GM21528 (cell line): ENCODE measurements at regions not wholly inside any gene's neighbourhood (a gene's known extent, or its start where the extent isn't known, plus 50 kb on each side); places are given as distances from the start of the nearest gene placed in this dataset.

ENCODE experiments used
- ATAC-seq: cut with Tn5 transposase; IDR thresholded peaks from one replicate; pipeline ENCODE4 v1.9.1; 2021; ENCODE audit warnings: mild to moderate bottlenecking, moderate library complexity; ENCODE audit not compliant: unreplicated experiment, low FRiP score

DNA sequence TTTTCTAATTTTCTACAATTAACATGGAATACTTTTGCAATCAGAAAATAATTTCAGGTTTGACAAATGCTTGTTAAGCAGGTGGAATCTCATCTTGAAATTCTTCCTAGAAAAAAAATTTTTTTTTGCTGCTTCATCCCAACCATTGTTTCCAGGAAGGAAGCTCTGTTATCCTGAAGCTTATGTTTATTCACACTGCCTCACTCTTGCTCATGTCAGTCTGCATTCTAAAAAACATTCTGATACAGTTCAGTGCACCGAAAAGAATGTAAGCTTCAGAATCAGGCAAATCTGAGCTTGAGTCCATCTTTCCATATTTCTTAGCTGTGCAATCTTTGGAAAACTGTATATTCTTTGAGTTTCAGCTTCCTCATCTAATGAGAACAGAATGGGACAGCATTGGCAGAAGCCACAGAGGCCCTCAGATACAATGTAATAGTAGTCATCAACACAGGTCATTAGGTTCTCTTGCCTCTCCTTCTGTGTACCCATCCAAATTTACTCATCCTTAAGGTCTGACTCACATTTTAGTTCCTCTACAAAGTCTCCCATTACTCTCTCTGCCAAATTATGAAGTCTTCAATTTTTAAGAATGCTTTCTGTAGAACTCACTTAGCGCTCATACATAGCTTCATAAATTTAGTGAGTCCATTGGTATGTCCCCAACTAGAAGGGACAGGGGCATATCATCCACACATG lies 881.8 kb upstream of the NR2F2 start:
- no peak for ATAC-seq

DNA sequence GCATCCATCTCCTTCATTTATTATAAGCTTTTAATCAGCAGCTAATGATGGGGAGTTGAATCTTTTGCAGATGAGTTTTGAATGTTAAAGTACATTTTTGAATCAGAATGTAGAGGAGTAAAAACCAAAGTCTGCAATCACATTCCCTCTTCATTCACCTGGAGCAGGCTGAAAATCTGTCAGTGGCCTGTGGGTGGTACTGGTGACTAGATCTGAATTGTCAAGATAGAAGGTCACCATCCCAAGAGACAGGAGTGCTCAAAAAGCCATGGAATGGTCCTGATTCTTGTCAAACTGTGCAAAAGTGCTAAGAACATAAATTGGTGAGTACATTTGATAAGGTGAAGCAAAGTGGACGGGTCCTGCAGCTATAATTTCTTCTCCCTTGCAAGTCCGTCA lies 881.3 kb upstream of the NR2F2 start:
- ATAC-seq = no peak

DNA sequence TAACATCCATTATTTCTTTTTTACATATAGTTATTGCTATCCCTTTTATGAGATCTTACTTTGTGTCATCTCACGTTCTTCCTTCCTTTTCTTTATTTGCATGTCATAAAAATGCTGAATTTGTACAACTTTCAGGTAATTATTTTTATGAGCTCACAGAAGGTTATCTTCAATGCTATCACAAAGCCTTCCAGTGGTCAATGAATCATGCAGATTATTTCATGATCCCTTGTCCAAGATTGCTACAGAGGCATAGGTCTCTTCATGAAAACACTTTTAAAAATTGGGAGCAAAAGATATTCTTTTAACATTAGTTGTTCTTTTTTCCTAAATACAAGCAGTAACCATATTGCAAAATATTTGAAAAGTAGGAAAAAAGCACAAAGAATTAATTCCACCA lies 880.1 kb upstream of the NR2F2 start:
- no peak for ATAC-seq

DNA sequence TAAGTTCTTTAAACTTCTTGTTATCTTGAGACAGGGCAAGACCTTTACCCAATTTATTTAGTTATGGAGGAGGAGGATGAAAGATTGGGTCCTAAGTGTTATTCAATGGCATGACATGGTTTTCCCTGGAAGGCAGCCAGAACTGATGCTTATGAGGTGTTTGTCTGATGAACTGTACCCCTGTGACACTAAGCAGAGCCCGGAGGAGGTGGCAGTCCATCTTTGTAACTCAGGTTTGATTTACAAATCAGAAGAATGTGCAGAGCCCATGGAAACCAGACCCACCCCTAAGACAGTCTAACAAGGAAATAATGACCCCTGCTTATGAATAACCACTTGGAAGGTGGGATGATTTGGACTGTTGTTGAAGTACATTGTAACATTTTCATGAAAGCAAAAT lies 878.6 kb upstream of the NR2F2 start:
- ATAC-seq = no peak

DNA sequence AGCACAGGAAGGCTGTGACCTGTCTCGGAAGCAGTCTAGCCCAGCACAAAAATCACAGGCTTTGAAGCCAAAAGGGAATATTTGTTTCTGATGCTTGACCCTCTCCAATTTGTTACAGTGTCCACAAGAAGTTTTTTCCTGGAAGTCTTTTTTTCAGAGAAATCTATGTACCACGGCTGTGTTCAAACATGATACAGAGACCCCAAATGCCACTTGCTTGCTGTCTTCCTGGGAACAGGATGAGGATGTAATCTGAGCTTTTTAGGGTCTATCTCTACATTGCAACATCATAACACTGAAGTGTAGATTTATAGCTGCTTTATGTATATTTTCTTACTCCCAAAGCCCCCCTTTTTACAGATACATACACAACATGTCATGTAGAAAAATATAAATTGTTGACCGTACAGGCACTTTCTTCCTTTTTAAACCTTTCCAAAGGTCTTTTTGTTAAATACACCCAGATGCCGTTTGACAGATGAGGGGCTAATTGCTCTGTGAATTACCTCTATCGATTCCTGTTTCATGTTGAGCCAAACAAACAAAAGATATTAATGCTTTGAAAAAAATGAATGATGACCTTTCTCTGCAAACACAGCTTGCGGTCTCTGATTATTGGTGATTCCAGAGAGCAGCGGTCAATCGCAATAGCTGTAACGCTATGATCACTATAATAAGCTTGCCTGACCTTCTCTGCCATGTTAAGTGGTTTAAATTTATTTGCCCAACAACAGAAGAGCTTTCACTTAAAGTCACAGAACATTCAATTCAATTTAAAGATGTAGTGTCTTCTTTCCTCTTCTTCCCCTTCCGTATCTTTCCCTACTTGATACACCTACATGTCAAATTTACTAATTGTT lies 875.9 kb upstream of the NR2F2 start:
- no peak for ATAC-seq

DNA sequence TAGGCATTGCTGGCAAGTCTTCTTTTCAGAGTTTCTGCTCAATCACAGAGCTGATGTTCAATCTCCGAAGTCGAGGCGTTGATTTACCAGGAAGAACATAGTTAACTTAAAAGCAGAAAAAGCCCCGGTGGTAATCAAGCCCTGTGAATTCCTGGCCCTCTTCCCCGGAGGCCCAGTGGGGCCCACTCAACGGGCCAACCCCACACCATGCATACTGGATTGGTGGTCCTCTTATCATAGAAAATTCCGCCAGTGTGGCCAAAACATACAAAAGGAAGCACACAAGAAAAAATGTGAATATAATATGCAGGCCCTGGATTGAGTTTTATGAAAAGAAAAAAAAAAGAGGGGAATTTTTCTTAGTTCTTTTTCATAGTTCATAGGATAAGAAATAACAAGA lies 873.0 kb upstream of the NR2F2 start:
- ATAC-seq = no peak

DNA sequence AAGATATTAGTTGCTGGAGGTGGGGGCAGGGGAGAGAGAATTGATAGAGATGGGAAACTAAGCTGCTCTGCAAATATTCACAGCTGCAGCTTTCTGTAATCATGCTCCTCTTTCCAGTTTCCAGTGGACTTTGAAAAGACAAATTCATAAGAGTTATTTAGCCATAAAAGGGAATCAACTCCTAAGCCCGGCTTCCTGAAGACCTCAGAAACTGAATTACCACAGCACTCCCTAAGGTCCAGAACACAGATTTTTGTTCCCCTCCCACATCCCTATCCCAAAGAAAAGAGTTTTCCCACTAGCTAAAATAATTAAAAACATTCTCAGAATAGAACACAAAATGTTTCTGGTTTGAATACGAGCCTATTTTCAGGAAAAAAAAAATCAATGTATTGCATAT lies 871.8 kb upstream of the NR2F2 start:
- no peak for ATAC-seq

DNA sequence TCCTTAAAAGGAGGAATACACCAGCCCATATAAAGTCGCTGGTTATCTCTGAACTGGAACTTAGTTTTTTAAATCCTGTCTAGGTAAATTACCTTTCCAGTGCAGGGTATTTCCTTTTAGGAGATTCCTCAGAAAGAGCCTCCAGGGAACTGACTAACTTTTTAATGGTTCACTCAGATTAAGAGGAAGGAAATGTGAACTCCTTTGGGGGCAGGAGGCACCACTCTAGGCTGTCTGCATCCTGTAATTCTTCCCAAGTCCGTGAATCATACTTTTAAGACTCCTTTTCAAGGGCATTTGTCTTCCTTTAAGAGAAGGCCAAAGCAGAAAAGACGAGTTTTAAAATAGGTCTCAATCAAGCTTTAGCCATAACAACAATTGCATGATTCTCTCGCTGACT lies 871.2 kb upstream of the NR2F2 start:
- no peak for ATAC-seq

DNA sequence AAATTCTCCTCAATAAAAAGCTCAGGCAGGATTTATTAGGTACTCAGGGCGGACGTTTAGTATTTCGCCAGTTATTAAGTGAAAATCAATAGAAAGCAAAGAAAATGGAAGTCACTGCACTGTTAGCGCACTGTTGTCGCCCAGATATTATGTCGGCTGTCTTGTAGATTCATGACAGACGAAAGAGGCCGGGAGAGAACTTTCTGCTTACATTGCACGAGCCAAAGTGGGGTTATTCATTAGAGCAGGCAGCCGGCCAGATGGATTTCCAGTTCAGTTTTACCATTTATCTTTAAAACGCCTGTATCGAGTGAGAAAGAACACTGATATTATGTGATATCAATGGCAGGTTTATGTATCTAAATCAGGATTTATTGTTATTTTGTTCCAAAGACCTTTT lies 866.0 kb upstream of the NR2F2 start:
- no peak for ATAC-seq

DNA sequence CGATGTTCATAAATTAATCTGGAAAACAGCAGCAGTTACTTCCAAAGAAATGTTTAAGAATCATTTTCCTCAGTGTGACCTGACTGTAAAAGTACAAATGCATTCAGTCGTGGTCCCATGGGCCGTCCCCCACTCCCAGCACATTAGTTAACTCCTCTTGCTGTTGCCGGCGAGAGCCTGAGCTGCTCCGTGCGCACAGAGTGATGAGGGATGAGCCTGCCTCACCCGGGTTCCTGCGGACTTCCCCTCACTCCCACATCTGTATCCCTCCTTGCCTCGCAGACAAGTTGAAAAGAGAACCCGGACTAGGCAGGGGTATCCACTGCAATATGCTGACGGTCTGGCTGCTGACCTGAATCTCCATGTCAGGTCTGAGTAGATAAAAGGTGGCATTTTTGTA lies 861.7 kb upstream of the NR2F2 start:
- ATAC-seq = no peak

DNA sequence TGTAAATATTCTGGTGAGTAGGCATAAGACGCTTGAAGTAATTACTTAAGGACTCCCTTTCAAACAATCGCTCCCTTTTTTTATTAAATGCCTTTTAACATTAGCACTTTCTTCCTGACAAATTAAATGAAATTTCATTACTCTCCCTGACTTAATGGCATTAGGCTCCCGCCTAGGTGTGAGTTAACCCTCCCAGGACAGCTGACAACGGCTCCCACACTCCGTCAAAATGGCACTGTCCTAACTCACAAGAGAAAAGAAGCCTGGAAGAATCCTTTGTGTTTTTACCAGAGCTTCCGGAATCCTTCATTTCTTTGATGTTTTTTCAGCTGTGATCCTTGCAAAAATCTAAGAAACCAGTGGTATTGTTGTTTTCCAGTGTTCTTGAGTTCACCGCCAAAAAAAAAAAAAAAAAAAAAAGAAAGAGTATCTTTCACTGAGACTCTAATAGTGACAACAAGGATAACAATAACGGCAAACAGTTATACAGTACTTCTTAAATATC lies 861.0 kb upstream of the NR2F2 start:
- no peak for ATAC-seq

DNA sequence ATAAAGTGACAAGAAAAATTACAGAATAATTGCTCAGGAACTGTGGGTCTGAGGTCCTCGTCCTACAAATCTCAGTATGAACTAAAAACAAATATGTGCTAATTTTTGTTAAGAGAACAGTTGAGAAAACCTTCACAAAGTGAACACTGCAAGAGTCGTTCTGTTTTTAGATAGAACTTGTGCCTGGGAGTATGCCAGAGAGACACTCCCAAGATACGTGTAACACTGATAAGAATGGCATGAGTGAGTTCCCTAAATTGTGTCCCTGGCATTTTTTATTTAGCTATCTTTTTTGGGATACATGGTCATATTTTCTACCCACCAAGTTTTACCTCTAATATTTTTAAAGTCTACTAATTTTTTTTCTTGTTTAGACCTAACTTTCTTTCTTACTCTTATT lies 860.0 kb upstream of the NR2F2 start:
- no peak for ATAC-seq

DNA sequence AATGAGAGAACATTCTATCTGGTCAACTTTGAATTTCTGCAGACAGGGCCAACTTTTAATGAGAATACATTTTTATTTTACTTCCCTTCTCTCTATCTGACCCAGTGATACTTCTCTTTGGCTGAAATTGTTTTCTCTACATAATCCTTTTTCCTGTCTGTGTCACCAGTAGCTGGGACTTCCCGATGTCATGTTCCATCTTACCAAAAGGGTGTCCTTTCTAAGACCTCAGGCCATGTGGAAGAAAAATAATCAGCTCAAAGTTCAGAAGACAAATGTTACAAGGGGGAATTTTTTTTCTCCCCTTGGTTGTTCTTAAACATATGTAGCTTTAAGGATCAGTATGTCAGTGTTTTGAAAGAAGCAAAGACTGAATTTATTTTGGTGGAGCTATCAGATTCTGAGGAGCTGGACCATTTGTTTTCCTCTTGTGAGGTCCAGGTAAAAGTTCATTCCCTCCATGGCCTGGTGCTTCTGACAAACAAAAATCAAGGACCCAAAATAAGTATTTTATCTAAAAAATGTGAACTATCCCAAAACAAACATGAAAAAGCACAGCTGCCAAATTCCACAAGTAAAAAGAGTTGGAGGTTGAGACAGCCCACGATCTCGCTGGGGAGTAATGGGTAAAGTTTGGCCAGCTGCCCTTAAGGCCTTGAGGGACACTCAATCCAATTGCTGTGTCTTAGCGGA lies 859.4 kb upstream of the NR2F2 start:
- no peak for ATAC-seq

DNA sequence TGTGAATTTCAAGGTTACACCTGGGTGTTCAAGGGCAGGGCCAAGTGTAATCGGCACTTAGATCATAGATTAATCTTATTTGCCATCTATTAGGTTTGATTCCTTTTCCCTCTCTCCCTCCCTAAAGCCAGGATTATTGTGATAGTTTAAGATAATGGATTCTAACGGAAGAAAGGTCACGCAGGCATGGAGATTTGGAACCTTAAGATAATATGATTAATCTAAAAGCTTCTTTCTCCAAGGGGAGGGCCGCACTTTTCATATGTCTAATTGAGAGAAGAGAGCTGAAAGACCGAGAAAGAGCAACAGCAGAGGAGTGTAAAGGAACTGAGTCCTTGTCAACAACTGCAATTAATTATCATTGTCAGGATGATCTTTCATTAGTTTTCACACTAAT lies 858.8 kb upstream of the NR2F2 start:
- ATAC-seq = no peak

DNA sequence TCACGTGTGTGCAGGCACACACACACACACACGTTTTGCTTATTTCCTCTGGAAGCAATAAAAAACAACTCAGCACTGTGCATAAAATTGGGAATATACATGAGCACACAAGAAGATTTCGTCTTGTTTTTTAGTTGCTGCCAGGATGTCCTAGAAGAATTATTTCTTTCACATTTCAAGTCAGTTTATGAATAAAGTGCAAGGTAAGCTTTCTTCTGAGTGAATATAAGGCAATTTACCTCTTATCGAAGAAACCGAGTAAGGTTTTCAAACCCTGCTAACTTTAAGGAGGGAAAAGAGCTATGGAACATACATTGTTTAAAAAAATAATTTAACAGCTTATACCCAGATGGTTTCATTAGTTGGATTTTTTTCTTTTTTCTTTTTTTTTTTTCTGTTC lies 855.4 kb upstream of the NR2F2 start:
- ATAC-seq = no peak

DNA sequence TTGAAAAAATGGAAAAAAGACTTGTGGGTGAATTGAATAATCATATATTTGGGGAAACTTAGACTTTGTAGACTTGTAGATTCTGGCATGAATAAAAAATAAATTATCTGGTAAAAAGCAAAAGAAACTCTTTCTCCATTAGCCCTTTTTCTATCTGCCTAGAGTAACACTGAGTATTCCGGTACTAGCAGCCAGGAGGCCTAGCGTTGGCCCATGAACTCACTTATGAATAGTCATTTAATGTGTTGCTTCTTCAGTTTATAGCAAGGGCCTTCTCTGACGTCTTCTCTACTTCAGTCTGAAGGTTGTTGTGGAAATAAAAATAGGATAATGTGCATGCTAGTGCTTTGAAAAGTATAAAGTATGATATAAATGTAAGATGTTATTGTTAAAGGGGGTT lies 851.2 kb upstream of the NR2F2 start:
- ATAC-seq = no peak

DNA sequence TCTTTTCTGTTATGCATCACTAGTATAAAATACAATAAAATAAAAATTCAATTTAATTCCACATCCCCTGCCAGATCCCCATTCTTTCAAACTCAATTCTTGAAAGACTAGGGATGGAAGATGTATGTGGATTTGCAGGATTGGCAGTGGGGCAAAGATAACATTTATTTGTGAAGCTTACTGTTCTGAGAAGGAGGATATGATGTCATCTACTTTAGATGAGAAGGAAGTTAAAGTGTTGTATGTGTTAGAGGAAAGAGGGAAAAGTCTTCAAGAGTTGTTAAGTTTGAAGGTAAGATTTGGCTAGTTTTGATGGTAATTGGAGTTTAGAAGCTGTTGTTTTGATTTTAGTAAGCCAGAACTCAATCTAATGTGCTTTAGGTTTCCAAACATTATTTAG lies 845.1 kb upstream of the NR2F2 start:
- no peak for ATAC-seq

DNA sequence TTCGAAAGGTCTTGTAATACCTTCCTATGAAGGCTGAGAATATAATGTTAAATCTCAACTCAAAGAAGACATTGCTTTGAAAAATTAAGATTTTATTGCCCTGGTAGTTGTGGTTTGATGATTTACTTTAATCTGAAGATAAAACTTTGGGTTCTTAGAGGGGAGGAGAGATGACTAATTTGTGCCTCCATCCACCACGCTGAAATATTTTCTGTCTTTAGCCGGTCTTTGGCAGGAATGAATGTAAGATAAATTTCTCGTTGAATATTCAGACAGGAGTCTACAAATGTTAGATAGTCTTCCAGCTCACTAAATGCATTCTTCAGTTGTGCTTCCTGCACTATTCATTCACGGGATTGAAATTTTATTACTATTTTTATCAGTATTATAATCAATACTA lies 844.3 kb upstream of the NR2F2 start:
- no peak for ATAC-seq

DNA sequence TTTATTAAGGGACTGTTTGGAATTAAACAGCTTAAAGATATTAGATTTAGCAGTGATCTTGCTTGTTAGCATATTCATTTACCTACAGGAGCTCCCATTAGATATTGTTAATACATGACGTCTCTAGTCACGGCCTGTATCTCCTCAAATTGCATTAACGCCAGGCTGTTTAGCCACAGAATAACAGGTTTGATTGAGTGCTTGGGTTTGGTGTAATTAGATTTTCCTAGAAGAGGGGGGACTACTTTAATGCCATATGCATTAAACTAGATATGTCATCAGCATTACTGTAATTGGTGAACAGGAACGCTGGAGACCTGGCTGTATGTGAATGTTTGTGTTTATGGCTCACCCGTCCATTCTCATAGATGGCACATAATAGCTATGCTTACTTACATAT lies 841.4 kb upstream of the NR2F2 start:
- no peak for ATAC-seq

DNA sequence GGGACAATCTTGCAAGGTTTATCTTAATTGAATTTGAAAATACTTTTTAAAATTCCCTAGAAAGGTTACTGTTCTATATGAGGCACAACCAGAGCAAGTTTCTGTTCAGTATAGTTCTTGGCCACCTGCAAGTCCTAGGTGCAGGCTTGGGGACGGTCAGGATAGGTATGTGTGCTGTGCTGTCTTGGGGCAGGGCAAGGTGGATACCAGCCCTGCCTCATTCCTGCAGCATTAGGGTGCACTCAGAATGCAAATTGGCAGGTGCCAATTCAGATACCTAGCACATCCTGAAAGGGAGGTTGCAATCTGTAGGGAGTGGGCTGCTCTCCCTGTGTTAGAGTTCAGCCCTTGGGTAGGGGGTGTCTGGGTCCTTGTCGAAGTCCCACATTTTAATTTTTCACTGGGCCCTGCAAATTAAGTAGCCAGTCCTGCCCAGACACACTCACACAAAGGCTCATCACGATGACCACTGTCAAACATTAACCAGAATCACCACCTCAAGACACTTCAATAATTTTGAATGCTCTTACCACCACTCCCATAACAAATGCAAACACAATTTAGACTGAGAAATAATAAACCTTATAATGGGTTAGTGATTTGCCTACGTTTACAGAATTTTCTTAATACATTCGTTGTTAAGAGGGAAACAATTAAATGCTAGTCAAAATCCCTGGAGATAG lies 838.0 kb upstream of the NR2F2 start:
- no peak for ATAC-seq

DNA sequence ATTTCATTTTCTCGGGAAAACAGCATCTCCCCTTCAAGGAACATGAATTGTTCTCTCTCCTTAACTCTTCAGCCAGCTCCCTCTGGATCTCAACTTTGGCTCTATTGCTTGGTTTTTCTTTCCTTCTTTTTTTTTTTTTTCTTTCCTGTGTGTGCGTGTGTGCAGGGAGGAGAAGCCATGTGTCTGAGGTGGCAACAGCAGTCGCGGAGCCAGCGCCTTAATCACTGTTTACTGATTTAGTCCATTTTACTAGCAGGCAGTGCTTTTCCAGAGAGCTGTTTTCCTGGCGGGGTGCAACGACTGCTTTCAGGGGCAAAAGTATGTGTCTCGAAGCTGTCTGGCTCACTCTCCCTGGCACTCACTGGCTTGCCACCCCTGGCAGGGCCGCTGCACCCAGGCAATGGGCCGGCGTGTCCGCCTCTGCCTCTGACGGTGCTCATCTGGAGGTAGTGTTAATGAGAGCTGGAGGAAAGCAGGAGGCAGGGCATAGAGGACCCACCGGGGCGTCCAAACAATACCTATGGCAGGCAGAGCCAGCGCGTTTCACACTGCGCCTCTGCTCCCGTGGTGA lies 835.4 kb upstream of the NR2F2 start:
- ATAC-seq = no peak
